SK-N-MC (cell line): ENCODE measurements at regions not wholly inside any gene's neighbourhood (a gene's known extent, or its start where the extent isn't known, plus 50 kb on each side); places are given as distances from the start of the nearest gene placed in this dataset.

Experiments used
- EZH2 ChIP-seq: fragments of 200-600 bp; sonication (generic); IDR thresholded peaks from one replicate; pipeline ENCODE4 v1.6.1; 2017; ENCODE audit warnings: antibody characterized with exemption
- FOXP2 ChIP-seq: optimal IDR thresholded peaks from 2 replicates; pipeline ENCODE3; 2011; ENCODE audit warnings: mild to moderate bottlenecking, moderate library complexity; ENCODE audit not compliant: insufficient read depth; ENCODE audit errors: extremely low read length, control extremely low read depth
- POLR2AphosphoS5 ChIP-seq: IDR thresholded peaks from 2 replicates; pipeline ENCODE4 v1.6.1; 2012; ENCODE audit warnings: mild to moderate bottlenecking, low read depth, low read length, borderline replicate concordance

GRCh38 chr13:74743992-74744391 lies 609.8 kb upstream of the KLF12 start:
- no peak for TF ChIP-seq EZH2
- TF ChIP-seq FOXP2: no peak
- TF ChIP-seq POLR2AphosphoS5: no peak
